ENCODE measurements at regions not wholly inside any gene's neighbourhood (a gene's known extent, or its start where the extent isn't known, plus 50 kb on each side); places are given as distances from the start of the nearest gene placed in this dataset.
"Not testable (repeated sequence)": the region's sequence is repeated elsewhere in the genome, so short reads cannot be mapped to it uniquely, and the experiment has no call there.

- no peak for DNase-seq
These were observed 143.1 kb upstream of the KCNE2 start for GRCh38 chr21:34220556-34221195.

- DNase-seq, result no peak
These were observed 142.3 kb upstream of the KCNE2 start for GRCh38 chr21:34221331-34222030.

GRCh38 chr21:34222031-34222335 lies 141.8 kb upstream of the KCNE2 start:
- no peak for DNase-seq

DNA sequence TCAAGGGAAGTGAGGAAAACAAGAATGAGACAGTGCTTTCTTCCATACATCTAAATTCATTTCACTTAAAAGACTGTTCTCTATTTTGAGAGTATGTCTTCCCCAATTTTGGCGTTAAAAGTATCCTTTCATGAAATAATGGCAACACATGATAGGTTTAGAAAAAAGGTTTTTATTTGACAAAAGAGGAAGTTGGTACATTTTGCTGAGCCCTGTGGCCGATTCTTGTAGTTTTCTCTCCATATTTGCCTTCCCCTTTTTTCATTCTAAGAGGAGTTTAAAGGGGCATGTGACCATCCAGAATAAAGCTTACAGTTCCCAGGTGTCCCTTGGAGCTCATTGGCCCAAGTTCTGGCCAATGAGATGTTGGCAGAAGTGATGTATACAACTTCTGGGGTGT lies 140.4 kb upstream of the KCNE2 start:
- DNase-seq, result no peak

- no peak for DNase-seq
These were observed 136.4 kb upstream of the KCNE2 start for GRCh38 chr21:34227386-34227852.

DNA sequence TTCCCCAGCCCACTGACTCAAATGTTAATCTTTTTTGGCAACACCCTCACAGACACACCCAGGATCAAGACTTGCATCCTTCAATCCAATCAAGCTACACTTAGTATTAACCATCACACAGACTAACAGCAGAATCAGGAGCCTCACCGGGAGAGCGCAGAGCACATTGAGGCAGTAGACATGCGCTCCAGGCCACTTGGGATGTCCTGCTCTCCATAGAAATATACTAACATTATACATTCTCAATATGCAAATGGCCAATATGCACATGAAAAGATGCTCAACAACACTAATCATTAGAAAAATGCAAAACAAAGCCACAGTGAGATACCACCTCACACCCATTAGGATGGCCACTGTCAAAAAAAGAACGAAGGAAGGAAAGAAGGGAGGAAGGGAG lies 135.0 kb upstream of the KCNE2 start:
- DNase-seq, result no peak

- DNase-seq, result no peak
These were observed 134.5 kb upstream of the KCNE2 start for GRCh38 chr21:34229353-34229752.

GRCh38 chr21:34233741-34234140 lies 130.1 kb upstream of the KCNE2 start:
- DNase-seq, result not testable (repeated sequence)

DNA sequence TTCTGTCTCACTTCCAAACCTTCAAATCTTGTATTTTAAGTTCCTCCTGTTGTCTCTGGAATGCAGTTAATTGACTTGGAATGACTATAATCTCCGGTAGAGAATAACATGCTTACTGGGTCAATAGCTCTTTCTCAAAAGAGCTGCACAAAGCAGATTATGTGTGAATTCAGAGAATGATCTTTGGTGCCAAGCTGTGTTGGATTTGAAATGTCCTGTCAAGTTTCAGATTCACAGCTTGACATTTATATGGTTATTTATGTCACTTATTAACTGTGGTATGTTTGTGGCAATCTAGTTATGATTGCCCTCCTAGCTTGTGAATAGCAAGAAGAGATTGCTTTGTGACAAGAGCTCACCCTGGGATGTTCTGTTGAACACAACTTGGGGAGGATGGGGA lies 128.3 kb upstream of the KCNE2 start:
- DNase-seq, result no peak

DNA sequence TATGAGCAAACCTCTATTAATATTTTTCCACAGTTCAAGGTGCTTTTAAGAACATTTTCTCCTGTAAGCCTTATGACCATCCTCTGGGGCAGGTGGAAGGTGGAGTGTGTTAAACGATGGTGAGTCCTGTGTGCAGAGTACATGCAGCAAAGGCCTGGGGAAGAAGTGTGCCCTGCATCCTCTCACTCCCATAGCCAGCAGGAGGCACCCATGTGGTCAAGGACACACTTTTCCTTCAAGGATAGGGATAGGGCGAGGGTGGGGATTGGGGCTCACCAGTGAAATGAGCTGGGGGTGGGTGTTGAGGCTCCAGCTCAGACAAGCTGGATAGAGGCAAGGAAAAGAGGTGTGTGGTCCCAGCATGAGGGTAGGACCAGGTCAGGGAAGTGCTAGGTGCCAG lies 120.8 kb upstream of the KCNE2 start:
- DNase-seq, result no peak

DNA sequence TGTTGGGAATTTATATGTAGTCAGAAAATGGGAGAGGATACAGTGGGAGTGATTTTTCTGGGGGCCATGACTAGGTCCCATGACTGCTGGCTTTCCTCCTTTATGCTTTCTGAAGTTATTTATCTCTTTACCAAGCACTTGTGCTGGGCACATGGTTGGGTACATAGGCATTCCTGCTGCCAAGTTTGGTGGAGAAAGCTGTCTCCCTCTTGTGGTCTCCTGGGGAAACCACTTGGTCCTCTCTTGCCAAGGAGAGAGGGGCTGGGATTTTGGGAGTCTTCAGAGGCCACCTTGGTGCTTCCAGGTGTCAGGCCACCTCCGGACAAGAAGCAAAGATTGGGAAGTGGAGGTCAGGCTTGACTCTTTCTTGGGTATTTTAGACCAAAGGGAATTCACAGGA lies 120.2 kb upstream of the KCNE2 start:
- DNase-seq, result no peak

DNA sequence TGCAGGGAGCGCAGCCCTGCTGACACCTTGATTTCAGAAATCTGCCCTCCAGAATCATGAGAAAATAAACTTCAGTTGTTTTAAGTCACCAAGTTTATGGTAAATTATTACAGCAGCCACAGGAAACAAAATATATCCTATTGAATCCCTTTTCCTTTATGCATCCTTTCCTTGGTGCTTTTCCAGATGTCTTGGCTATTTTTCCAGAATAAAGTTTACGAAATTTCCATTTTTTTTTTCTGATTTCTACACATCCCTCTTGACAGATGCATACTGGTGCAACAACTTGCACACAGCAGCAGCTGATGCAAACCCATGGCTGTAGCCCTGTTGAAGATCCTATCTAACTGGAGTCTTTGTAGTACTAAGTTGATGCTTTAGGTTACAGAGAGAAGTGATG lies 111.1 kb upstream of the KCNE2 start:
- DNase-seq, result no peak

- DNase-seq, result no peak
These were observed 108.7 kb upstream of the KCNE2 start for GRCh38 chr21:34255073-34255472.

DNA sequence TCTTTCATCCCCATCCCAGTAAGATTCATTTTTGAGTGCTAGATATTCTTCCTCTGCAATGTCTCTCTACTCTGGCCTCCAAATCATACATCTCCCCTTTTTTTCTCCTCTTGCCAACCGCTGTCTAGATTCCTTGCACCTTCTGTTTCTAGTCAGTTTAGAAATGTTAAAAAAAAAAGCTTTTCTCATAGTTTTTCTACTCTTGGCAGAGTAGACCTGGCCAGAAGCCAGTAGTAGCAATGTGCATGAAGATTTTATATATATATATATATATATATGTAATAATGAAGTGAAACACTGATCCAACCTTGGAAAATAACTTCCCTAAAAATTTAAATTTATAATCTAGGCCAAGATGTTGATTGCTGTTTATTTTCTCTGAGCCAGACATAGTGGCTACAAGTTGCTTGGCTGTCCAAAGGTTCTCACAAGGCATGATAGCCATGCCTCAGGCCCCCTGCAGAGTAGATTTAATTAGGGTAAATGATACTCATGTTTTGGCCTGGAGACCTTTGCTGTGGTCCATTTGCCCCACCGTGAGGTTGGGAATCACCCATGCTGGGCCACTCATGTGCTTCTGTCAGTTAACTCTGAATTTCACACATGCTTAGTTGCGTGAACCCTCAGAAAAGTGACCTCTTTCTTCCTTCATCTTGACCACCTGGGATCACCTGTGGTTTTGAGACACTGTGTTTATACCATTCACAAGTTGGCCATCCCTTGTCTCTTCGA lies 103.4 kb upstream of the KCNE2 start:
- DNase-seq, result no peak

- DNase-seq, result no peak
These were observed 101.9 kb upstream of the KCNE2 start for GRCh38 chr21:34261841-34262468.

DNA sequence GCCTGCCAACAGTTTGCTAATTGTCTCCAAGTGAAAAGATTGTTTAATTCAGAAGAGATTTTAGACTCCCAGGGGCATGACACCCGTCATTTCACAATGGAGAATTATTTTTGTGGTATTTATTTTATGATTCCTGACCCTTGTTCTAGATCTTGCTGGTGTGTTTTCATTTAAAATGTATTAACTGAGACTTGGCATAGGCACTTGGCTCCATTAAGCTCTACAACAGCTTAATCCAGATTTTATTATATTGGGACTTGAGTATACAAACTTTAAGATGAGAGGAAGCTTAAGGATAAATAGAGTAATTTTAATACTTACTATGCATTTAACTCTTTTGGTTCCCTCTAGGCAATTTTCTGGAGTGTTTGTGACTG lies 101.3 kb upstream of the KCNE2 start:
- DNase-seq, result no peak

GRCh38 chr21:34263629-34264028 lies 100.2 kb upstream of the KCNE2 start:
- no peak for DNase-seq

DNA sequence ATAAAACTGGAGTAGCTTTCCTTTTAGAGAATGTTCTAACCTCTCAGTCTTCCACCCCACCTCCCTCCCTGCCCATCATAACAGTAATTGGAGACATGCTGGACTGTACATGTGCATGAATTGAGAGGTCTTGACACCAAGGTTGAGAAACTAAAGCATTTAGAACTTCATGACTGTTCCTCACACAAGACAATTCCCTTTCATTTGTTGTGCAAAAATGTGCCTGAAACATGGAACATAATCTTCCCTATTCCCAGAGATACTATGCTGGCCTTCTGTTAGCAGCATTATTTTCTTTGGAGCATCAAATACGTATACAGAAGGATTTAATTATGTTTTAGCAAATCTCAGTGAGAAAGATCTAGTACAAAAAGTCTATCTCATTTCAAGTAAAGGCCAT lies 97.5 kb upstream of the KCNE2 start:
- no peak for DNase-seq

GRCh38 chr21:34268493-34268892 lies 95.3 kb upstream of the KCNE2 start:
- no peak for DNase-seq

DNA sequence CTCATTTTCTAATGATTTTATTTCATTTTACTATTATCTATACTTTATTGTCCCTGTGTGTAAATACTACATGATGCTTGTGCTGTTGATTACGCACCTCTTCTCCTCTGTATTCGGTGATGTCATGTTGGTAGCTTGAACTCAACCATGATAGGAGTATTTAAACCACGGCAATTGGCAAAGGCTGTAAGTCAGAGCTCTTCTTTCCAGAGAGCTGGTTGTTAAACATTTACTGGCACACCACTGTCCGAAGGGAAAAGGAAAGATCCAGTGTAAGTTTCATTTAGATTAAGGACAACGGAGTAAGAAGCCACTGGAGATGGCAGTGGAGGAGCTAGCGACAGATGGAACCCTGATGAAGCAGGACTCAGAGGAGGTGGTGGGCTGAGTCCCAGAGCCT lies 93.4 kb upstream of the KCNE2 start:
- no peak for DNase-seq

DNA sequence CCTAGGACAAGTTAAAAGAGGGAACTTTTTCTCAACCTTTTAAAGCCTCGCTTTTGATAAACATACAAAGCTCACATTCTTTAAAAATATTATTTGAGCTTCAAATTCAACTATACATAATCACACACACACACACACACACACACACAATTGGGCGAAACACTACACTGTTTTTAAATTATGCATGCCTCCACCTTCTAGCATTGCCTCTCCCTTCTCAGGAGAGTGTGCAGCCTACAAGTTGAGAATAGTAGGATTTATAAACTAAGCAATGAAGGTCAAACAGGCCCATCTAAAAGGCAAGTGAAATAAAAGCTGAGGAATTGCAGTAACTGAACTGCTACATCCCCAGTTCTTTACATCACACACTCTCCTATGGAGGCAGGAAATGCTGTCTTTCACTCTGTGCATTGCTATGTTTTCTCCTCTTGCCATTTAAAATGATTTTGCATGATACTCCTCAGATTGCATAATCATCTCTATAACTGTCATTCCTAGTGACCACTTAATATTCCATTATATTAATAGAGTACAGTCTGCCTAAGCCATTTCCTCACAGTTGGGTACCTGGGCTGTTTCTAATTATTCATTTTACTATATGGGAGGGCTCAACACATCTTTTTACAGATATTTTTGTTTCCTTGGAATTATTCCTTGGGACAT lies 92.5 kb upstream of the KCNE2 start:
- no peak for DNase-seq

DNA sequence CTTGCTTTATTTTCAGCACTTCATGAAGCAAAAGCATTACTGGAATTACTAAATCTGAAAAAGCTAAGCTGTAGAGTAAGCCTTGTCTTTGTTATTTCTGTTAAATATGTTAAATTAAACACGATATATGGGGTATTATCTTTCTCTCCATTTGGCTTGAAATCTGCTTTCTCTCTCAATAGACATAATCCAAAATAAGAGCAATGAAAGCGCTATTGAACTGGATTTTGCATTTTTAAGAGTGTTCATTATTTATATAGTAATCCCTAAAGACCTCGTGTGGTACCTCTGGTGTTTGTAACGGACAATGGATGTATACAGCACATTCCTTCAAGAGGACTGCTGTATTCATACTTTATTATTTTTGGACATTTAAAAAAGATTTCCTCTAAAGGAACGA lies 91.5 kb upstream of the KCNE2 start:
- no peak for DNase-seq

DNA sequence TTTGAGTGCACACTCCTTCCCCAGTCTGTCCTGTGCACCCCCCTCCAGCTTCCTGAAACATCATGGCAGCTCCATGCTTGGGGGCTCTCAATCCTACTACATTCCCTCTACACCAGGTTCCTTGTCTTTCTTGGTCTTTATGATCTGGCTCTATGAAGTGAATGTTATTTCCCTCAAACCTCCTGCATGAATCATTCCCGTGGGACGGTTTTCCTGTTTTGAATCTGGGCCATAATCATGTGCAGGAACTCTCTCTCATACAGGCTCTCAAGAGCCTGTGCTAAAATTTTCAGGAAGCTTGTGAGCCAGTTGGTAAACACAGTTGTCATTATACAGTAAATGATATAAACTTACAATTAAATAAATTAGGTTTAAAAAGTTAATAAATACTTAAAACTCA lies 89.8 kb upstream of the KCNE2 start:
- DNase-seq, result no peak
